Endodermal cell (in vitro differentiated cells): ENCODE measurements at regions not wholly inside any gene's neighbourhood (a gene's known extent, or its start where the extent isn't known, plus 50 kb on each side); places are given as distances from the start of the nearest gene placed in this dataset.
A peak's percentile ranks its signal among the peaks of the same experiment; 100 is the strongest.

Experiments used
- DNase-seq: peaks from one replicate; pipeline ENCODE4 v3.0.0-alpha.2; 2017
- H3K27ac ChIP-seq: 2 replicates; pipeline ENCODE4 v1.5.1; 2013; ENCODE audit warnings: mild to moderate bottlenecking, low read depth, low read length, moderate library complexity
- H3K27me3 ChIP-seq: 2 replicates; pipeline ENCODE4 v1.6.1; 2013; ENCODE audit warnings: mild to moderate bottlenecking, low read length, moderate library complexity; ENCODE audit not compliant: insufficient read depth, control insufficient read depth, poor library complexity, severe bottlenecking
- H3K36me3 ChIP-seq: 2 replicates; pipeline ENCODE4 v1.7.0; 2013; ENCODE audit warnings: mild to moderate bottlenecking, low read length, moderate library complexity; ENCODE audit not compliant: control insufficient read depth, insufficient read depth
- H3K4me1 ChIP-seq: one replicate; pipeline ENCODE4 v1.7.0; 2013; ENCODE audit warnings: low read length; ENCODE audit not compliant: control insufficient read depth, insufficient read depth
- H3K4me3 ChIP-seq: 2 replicates; pipeline ENCODE4 v1.5.1; 2013; ENCODE audit warnings: mild to moderate bottlenecking, low read length, moderate library complexity
- H3K9ac ChIP-seq: 2 replicates; pipeline ENCODE4 v1.6.1; 2013; ENCODE audit warnings: mild to moderate bottlenecking, low read length, moderate library complexity; ENCODE audit not compliant: poor library complexity, severe bottlenecking; ENCODE audit errors: extremely low read depth
- H3K9me3 ChIP-seq: 2 replicates; pipeline ENCODE4 v1.6.1; 2013; ENCODE audit warnings: mild to moderate bottlenecking, low read length, moderate library complexity; ENCODE audit not compliant: control insufficient read depth
- H3K27ac Mint-ChIP-seq: 2 replicates; pipeline ENCODE4 v1.8.0; 2020; ENCODE audit warnings: mixed read lengths
- H3K27me3 Mint-ChIP-seq: 2 replicates; pipeline ENCODE4 v1.8.0; 2021; ENCODE audit warnings: mild to moderate bottlenecking, mixed read lengths; ENCODE audit not compliant: insufficient read depth
- H3K36me3 Mint-ChIP-seq: 2 replicates; pipeline ENCODE4 v1.8.0; 2020; ENCODE audit warnings: low read depth, mixed read lengths
- H3K4me1 Mint-ChIP-seq: 2 replicates; pipeline ENCODE4 v1.8.0; 2020; ENCODE audit warnings: mixed read lengths
- H3K4me3 Mint-ChIP-seq: 2 replicates; pipeline ENCODE4 v1.8.0; 2020; ENCODE audit warnings: mild to moderate bottlenecking, moderate library complexity, mixed read lengths
- H3K9me3 Mint-ChIP-seq: 2 replicates; pipeline ENCODE4 v1.8.0; 2020; ENCODE audit warnings: mild to moderate bottlenecking, mixed read lengths
- CTCF ChIP-seq: fragments of 200-600 bp; sonication (generic); conservative IDR thresholded peaks from 2 replicates; pipeline ENCODE4 v1.5.0; 2021; ENCODE audit warnings: antibody characterized with exemption, mild to moderate bottlenecking
- WGBS, 2 experiments: methylation state at CpG; one replicate each; pipeline versions ENCODE4 v1.1.5 to v1.1.7; 2013; ENCODE audit warnings: missing lambda C conversion rate in 2 of 2, mixed read lengths in 1 of 2; ENCODE audit not compliant: insufficient coverage in 1 of 2, insufficient read length in 1 of 2; 5-methylcytosine and 5-hydroxymethylcytosine counted together

- 67 to 88% methylated on average over 1 to 3 of the region's 3 CpGs for WGBS, 2 experiments
- Histone ChIP-seq H3K27ac (no peak overlapping the region), H3K4me1 (no peaks in the 10 kb centered on the region), H3K9me3 (peaks cover 8% of the 10 kb centered on the region), H3K4me3 (no peak overlapping the region), H3K27me3 (no peaks in the 10 kb centered on the region), H3K9ac (no peak overlapping the region), H3K36me3 (no peaks in the 10 kb centered on the region)
- Mint-ChIP-seq H3K4me1 (peaks cover 6% of the 10 kb centered on the region), H3K36me3 (peaks cover 22% of the 10 kb centered on the region), H3K27me3 (no peaks in the 10 kb centered on the region), H3K4me3 (no peak overlapping the region), H3K9me3 (peaks cover 15% of the 10 kb centered on the region), H3K27ac (peak overlapping the region; percentile 62)
- DNase-seq, result no peak
- no peak for TF ChIP-seq CTCF
Observed at GRCh38 chr11:23123753-23124152, 263.5 kb upstream of the CCDC179 start.

GRCh38 chr11:23124249-23124648 is 264.0 kb upstream of the CCDC179 start:
- H3K36me3 Mint-ChIP-seq, result peaks cover 19% of the 10 kb centered on the region

GRCh38 chr11:23124996-23125395 is 264.7 kb upstream of the CCDC179 start:
- Mint-ChIP-seq H3K4me3 (no peak overlapping the region), H3K9me3 (peaks cover 13% of the 10 kb centered on the region), H3K4me1 (peaks cover 6% of the 10 kb centered on the region), H3K36me3 (peaks cover 14% of the 10 kb centered on the region), H3K27ac (no peak overlapping the region), H3K27me3 (no peaks in the 10 kb centered on the region)
- DNase-seq, result no peak
- 100% methylated on average over 1 of the region's 1 CpG for WGBS, 2 experiments
- Histone ChIP-seq H3K9ac (no peak overlapping the region), H3K9me3 (no peaks in the 10 kb centered on the region), H3K27me3 (no peaks in the 10 kb centered on the region), H3K4me1 (no peaks in the 10 kb centered on the region), H3K4me3 (no peak overlapping the region), H3K36me3 (no peaks in the 10 kb centered on the region), H3K27ac (no peak overlapping the region)
- TF ChIP-seq CTCF, result no peak

More at GRCh38 chr11:23124249-23124648, 264.0 kb upstream of the CCDC179 start:
- TF ChIP-seq CTCF, result no peak
- H3K9me3 Mint-ChIP-seq, result peaks cover 15% of the 10 kb centered on the region
- no peaks in the 10 kb centered on the region for H3K36me3 ChIP-seq
- H3K9me3 ChIP-seq, result peaks cover 4% of the 10 kb centered on the region
- no peak for DNase-seq
- no peak overlapping the region for H3K4me3 Mint-ChIP-seq
- no peak overlapping the region for H3K27ac ChIP-seq
- H3K4me1 ChIP-seq, result no peaks in the 10 kb centered on the region
- H3K27me3 Mint-ChIP-seq, result no peaks in the 10 kb centered on the region
- no peaks in the 10 kb centered on the region for H3K27me3 ChIP-seq
- H3K27ac Mint-ChIP-seq, result no peak overlapping the region
- H3K9ac ChIP-seq, result no peak overlapping the region
- H3K4me3 ChIP-seq, result no peak overlapping the region
- peaks cover 6% of the 10 kb centered on the region for H3K4me1 Mint-ChIP-seq
